Left ventricle myocardium inferior (tissue), 1 donor: ENCODE measurements at regions not wholly inside any gene's neighbourhood (a gene's known extent, or its start where the extent isn't known, plus 50 kb on each side); places are given as distances from the start of the nearest gene placed in this dataset.

ENCODE experiments used
- DNase-seq: peaks from one replicate; pipeline ENCODE4 v3.0.0-alpha.2; 2020
- H3K27ac ChIP-seq: fragments of 200-600 bp; replicated peaks from 2 replicates; pipeline ENCODE4 v1.8.0; 2021
- H3K27me3 ChIP-seq: fragments of 200-600 bp; 2 replicates; pipeline ENCODE4 v1.8.0; 2021; ENCODE audit warnings: low read depth
- H3K36me3 ChIP-seq: fragments of 200-600 bp; 2 replicates; pipeline ENCODE4 v1.8.0; 2021
- H3K4me1 ChIP-seq: fragments of 200-600 bp; 2 replicates; pipeline ENCODE4 v1.8.0; 2021
- H3K4me3 ChIP-seq: fragments of 200-600 bp; 2 replicates; pipeline ENCODE4 v1.8.0; 2021; ENCODE audit warnings: mild to moderate bottlenecking, moderate library complexity
- H3K9me3 ChIP-seq: fragments of 200-600 bp; replicated peaks from 2 replicates; pipeline ENCODE4 v1.8.0; 2021
- intact Hi-C: fragments of 100-400 bp; cut with micrococcal nuclease; formaldehyde crosslinking; loops from one replicate; pipeline ENCODE4 v1.11.0; 2022
- TF ChIP-seq, protein P1 (sequence below): fragments of 200-600 bp; IDR thresholded peaks from 2 replicates; pipeline ENCODE4 v1.8.0; 2021; ENCODE audit warnings: antibody characterized with exemption, mild to moderate bottlenecking, borderline replicate concordance
- donor health status: DM: no; HTN: yes; CAD: no; lungs with severe emphysema.

DNA sequence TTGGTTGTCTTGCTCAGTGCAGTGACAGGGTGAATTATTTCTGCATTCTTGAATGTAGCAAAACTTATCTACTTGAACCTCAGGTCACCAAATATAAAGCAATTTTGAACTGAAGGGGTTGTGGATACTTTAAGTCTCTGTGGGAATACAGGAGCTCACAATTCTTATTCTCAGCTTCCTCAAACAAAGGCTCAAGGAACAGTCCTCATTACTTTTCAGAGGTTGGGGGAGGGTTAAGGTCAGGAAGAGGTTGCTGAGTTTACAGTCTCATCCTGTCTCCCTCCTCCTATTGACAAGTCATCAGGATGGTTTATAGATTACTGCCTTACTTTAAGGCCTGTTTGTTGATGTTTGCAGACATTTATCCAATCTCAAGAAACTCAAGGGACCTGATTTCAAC lies 143.6 kb upstream of the SPACA1 start:
- TF ChIP-seq, protein P1, sequence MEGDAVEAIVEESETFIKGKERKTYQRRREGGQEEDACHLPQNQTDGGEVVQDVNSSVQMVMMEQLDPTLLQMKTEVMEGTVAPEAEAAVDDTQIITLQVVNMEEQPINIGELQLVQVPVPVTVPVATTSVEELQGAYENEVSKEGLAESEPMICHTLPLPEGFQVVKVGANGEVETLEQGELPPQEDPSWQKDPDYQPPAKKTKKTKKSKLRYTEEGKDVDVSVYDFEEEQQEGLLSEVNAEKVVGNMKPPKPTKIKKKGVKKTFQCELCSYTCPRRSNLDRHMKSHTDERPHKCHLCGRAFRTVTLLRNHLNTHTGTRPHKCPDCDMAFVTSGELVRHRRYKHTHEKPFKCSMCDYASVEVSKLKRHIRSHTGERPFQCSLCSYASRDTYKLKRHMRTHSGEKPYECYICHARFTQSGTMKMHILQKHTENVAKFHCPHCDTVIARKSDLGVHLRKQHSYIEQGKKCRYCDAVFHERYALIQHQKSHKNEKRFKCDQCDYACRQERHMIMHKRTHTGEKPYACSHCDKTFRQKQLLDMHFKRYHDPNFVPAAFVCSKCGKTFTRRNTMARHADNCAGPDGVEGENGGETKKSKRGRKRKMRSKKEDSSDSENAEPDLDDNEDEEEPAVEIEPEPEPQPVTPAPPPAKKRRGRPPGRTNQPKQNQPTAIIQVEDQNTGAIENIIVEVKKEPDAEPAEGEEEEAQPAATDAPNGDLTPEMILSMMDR = no peak
- Histone ChIP-seq H3K27ac (no peak overlapping the region), H3K4me1 (no peaks in the 10 kb centered on the region), H3K27me3 (peaks cover 24% of the 10 kb centered on the region), H3K36me3 (no peaks in the 10 kb centered on the region), H3K4me3 (no peak overlapping the region), H3K9me3 (no peaks in the 10 kb centered on the region)
- intact Hi-C loops = no loop called here
- DNase-seq = no peak

DNA sequence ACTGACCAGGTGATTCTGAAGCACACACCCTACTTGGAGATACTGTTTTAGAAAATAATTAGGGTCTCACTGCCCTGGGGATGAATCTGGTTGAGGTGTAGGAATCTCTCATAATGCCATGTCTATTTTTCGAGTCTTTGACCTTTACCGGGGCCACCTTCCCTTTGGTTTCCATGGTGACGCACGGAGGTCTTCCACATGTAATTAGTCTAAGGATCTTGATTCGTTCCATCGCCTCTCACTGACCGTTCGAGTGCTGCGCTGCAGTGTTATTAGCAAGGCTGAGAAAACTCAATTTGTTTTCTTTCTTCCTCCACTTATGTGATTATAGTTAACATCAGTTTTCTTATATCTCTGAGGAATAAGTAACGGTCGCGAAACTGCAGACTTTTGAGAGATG lies 144.3 kb upstream of the SPACA1 start:
- Histone ChIP-seq H3K4me1 (no peaks in the 10 kb centered on the region), H3K27ac (no peak overlapping the region), H3K9me3 (no peaks in the 10 kb centered on the region), H3K4me3 (no peak overlapping the region), H3K36me3 (no peaks in the 10 kb centered on the region), H3K27me3 (peaks cover 18% of the 10 kb centered on the region)
- intact Hi-C loops = no loop called here
- DNase-seq = no peak
- TF ChIP-seq, protein P1 = no peak

DNA sequence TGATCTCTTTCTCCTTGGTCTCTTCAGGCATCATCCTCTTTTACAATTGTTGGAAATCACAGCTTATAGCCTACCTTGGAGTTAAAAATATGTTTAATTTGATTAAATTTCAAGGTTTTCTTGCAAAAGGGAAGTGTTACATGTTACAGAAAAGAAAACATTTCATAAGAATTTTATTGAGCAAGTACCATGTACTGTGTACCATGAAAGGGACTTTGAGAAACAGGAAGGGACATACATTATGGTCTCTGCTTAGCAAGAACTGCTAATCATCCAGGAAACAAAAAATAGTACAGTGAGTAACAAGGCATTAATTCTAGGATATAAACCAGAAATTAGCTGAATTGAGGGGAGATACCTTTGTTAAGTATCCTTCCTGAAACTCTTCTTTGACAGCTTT lies 145.3 kb upstream of the SPACA1 start:
- H3K4me3 ChIP-seq = no peak overlapping the region
- intact Hi-C loops = no loop called here
- no peak for DNase-seq
- TF ChIP-seq, protein P1 = no peak
- no peak overlapping the region for H3K27ac ChIP-seq
- no peaks in the 10 kb centered on the region for H3K4me1 ChIP-seq
- no peaks in the 10 kb centered on the region for H3K36me3 ChIP-seq
- H3K27me3 ChIP-seq = peaks cover 11% of the 10 kb centered on the region
- no peaks in the 10 kb centered on the region for H3K9me3 ChIP-seq

DNA sequence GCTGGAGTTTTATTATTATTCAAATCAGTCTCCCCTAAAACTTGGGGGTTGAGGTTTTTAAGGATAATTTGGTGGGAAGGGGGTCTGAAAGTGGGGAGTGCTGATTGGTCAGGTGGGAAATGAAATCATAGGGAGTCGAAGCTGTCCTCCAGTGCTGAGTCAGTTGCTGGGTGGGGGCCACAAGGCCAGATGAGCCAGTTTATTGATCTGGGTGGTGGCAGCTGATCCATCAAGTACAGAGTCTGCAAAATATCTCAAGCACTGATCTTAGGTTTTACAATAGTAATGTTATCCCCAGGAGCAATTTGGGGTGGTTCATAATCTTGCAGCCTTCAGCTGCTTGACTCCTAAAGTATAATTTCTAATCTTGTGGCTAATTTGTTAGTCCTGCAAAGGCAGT lies 146.0 kb upstream of the SPACA1 start:
- no peak overlapping the region for H3K27ac ChIP-seq
- DNase-seq = no peak
- TF ChIP-seq, protein P1 = no peak
- no peaks in the 10 kb centered on the region for H3K9me3 ChIP-seq
- intact Hi-C loops = no loop called here
- peaks cover 5% of the 10 kb centered on the region for H3K27me3 ChIP-seq
- H3K4me3 ChIP-seq = no peak overlapping the region
- H3K4me1 ChIP-seq = no peaks in the 10 kb centered on the region
- no peaks in the 10 kb centered on the region for H3K36me3 ChIP-seq

DNA sequence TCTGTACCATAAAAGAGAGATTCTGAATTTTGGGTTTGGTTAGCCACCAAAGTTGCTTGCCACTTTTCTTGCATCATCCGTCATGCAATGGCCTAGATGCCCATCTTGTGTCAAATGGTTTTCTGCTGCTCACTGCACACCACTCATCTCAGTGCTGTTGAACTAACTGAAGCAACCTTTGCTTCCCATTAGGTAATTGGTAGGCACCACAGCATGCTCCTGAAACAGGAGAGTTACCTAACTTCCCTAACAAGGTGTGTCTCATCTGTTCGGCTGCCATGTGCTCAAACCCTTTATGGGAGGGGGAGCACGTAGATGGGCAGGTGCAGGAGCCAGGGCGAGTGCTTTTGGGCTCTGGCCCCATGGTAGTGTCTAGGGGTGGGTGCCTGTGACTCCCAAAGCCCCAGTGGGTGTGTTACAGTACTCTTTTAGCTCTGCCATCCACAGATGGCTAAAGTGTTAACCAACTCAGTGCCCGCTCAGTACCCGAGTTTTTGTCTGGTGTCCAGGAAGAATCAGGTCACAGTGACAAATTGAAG lies 147.4 kb upstream of the SPACA1 start:
- H3K4me1 ChIP-seq = no peaks in the 10 kb centered on the region
- intact Hi-C loops = no loop called here
- no peaks in the 10 kb centered on the region for H3K36me3 ChIP-seq
- H3K27ac ChIP-seq = no peak overlapping the region
- DNase-seq = no peak
- H3K9me3 ChIP-seq = no peaks in the 10 kb centered on the region
- no peaks in the 10 kb centered on the region for H3K27me3 ChIP-seq
- no peak overlapping the region for H3K4me3 ChIP-seq
- TF ChIP-seq, protein P1 = no peak
